HCT116 (cell line): ENCODE measurements at regions not wholly inside any gene's neighbourhood (a gene's known extent, or its start where the extent isn't known, plus 50 kb on each side); places are given as distances from the start of the nearest gene placed in this dataset.

Source experiments
- ATAC-seq: fragments of 200-7000 bp; cut with Tn5 transposase; 2 replicates; pipeline ENCODE4 v1.9.1; 2020; ENCODE audit warnings: mild to moderate bottlenecking, moderate library complexity
- BruUV-seq: library from RNA; stranded (reverse); fragments of 400-500 nt; replicated peaks from 2 replicates; lab custom pipeline; 2021; lab: Mats Ljungman, UMichigan
- CTCF ChIA-PET: fragments of 300-600 bp; sonication (Branson Sonifier 250); formaldehyde crosslinking; loops from one replicate; lab custom pipeline; 2021; ENCODE audit warnings: antibody characterized with exemption; lab: Charles Lee
- POLR2A ChIA-PET: fragments of 300-600, 350-600 bp; sonication (Branson Sonifier 250); formaldehyde crosslinking; loops from one replicate; lab custom pipeline; 2021; ENCODE audit warnings: antibody characterized with exemption; lab: Charles Lee
- RAD21 ChIA-PET, 2 experiments: fragments of 300-600 bp; sonication (Branson Sonifier 250); formaldehyde crosslinking; loops; one replicate each; lab custom pipeline; 2023; ENCODE audit warnings: low total read pairs in 2 of 2; ENCODE audit not compliant: uncharacterized antibody in 2 of 2, unreplicated experiment in 2 of 2, low non-redundant PET in 1 of 2; lab: Charles Lee
- DNase-seq: peaks from one replicate; pipeline ENCODE4 v3.0.0-alpha.2; 2010; ENCODE audit warnings: low read depth, low spot score
- H2AFZ ChIP-seq: fragments of 200-600 bp; shearing (Covaris generic), sonication (generic); 2 replicates; pipeline ENCODE4 v1.6.1; 2017; ENCODE audit warnings: low read depth, mixed run types, mixed read lengths, antibody characterized with exemption, low read length; ENCODE audit not compliant: poor library complexity, severe bottlenecking
- H3K27ac ChIP-seq: 2 replicates; pipeline ENCODE4 v1.5.1; 2012; ENCODE audit warnings: low read depth, low read length
- H3K27me3 ChIP-seq: fragments of 200-600 bp; sonication (generic); 2 replicates; pipeline ENCODE4 v1.6.1; 2016; ENCODE audit warnings: mixed run types, low read length, mixed read lengths; ENCODE audit not compliant: insufficient read depth
- H3K36me3 ChIP-seq, 2 experiments: fragments of 200-500 bp in 1 of 2; fragments of 200-600 bp in 1 of 2; sonication (Bioruptor generic) in 1 of 2; sonication (generic) in 1 of 2; 2 replicates each; pipeline versions ENCODE4 v1.5.1 to v1.6.1; 2014 to 2016; ENCODE audit warnings: low read length in 2 of 2, inconsistent platforms in 1 of 2, mixed read lengths in 1 of 2, mixed run types in 1 of 2; ENCODE audit not compliant: insufficient read depth in 2 of 2, control insufficient read depth in 1 of 2
- H3K4me1 ChIP-seq, 2 experiments: fragments of 200-600 bp in 1 of 2; sonication (generic) in 1 of 2; 2 replicates each; pipeline versions ENCODE4 v1.5.1 to v1.6.1; 2012 to 2017; ENCODE audit warnings: low read length in 2 of 2, inconsistent platforms in 1 of 2, mild to moderate bottlenecking in 1 of 2, mixed read lengths in 1 of 2, mixed run types in 1 of 2, moderate library complexity in 1 of 2; ENCODE audit not compliant: insufficient read depth in 2 of 2, control insufficient read depth in 1 of 2
- H3K4me2 ChIP-seq: fragments of 200-600 bp; sonication (generic); 2 replicates; pipeline ENCODE4 v1.6.1; 2017; ENCODE audit warnings: mixed run types, low read length, mixed read lengths
- H3K4me3 ChIP-seq, 2 experiments: fragments of 200-600 bp in 1 of 2; sonication (generic) in 1 of 2; replicated peaks in 1 of 2; 2 replicates each; pipeline ENCODE4 v1.5.1; 2011 to 2016; ENCODE audit warnings: low read length in 2 of 2, control low read depth in 1 of 2, low read depth in 1 of 2, mild to moderate bottlenecking in 1 of 2, mixed read lengths in 1 of 2, mixed run types in 1 of 2
- H3K79me2 ChIP-seq: fragments of 200-600 bp; sonication (generic); 2 replicates; pipeline ENCODE4 v1.6.1; 2017; ENCODE audit warnings: mild to moderate bottlenecking, mixed run types, low read length, moderate library complexity, mixed read lengths; ENCODE audit not compliant: insufficient read depth
- H3K9ac ChIP-seq: fragments of 200-600 bp; sonication (generic); 2 replicates; pipeline ENCODE4 v1.6.1; 2016; ENCODE audit warnings: low read length, mixed read lengths
- H3K9me2 ChIP-seq: fragments of 200-600 bp; sonication (generic), shearing (Covaris generic); 2 replicates; pipeline ENCODE4 v1.6.1; 2017; ENCODE audit warnings: mixed run types, mild to moderate bottlenecking, moderate library complexity; ENCODE audit not compliant: insufficient read depth
- H3K9me3 ChIP-seq, 2 experiments: fragments of 200-500 bp in 1 of 2; fragments of 200-600 bp in 1 of 2; sonication (Bioruptor generic) in 1 of 2; sonication (generic) in 1 of 2; 2 replicates each; pipeline ENCODE4 v1.6.1; 2014 to 2017; ENCODE audit warnings: low read length in 2 of 2, mixed read lengths in 2 of 2, inconsistent platforms in 1 of 2, low read depth in 1 of 2, mild to moderate bottlenecking in 1 of 2, mixed run types in 1 of 2, moderate library complexity in 1 of 2; ENCODE audit not compliant: control insufficient read depth in 1 of 2, insufficient read depth in 1 of 2
- H4K20me1 ChIP-seq: fragments of 200-600 bp; sonication (generic), shearing (Covaris generic); 2 replicates; pipeline ENCODE4 v1.6.1; 2017; ENCODE audit warnings: mixed run types, mild to moderate bottlenecking, moderate library complexity; ENCODE audit not compliant: insufficient read depth
- CEBPB ChIP-seq: IDR thresholded peaks from 2 replicates; pipeline ENCODE4 v1.6.1; 2012; ENCODE audit warnings: low read depth
- ELF1 ChIP-seq: IDR thresholded peaks from 2 replicates; pipeline ENCODE4 v1.6.1; 2012; ENCODE audit warnings: low read depth, borderline replicate concordance
- EZH2 ChIP-seq: fragments of 200-600 bp; sonication (generic); IDR thresholded peaks from 2 replicates; pipeline ENCODE4 v1.6.1; 2017; ENCODE audit warnings: antibody characterized with exemption, mixed run types
- EZH2phosphoT487 ChIP-seq: fragments of 200-600 bp; IDR thresholded peaks from 2 replicates; pipeline ENCODE4 v1.6.1; 2018; ENCODE audit warnings: antibody characterized with exemption, borderline replicate concordance
- FOSL1 ChIP-seq: IDR thresholded peaks from 2 replicates; pipeline ENCODE4 v1.6.1; 2012; ENCODE audit warnings: low read depth
- JUND ChIP-seq: IDR thresholded peaks from 2 replicates; pipeline ENCODE4 v1.6.1; 2012
- POLR2A ChIP-seq: IDR thresholded peaks from 2 replicates; pipeline ENCODE4 v1.7.0; 2011; ENCODE audit warnings: borderline replicate concordance; ENCODE audit not compliant: insufficient read depth, insufficient read length; ENCODE audit errors: extremely low read depth
- POLR2AphosphoS5 ChIP-seq: IDR thresholded peaks from 2 replicates; pipeline ENCODE4 v1.6.1; 2011; ENCODE audit warnings: mild to moderate bottlenecking, low read depth, low read length, moderate library complexity
- SP1 ChIP-seq: IDR thresholded peaks from 2 replicates; pipeline ENCODE4 v1.6.1; 2012; ENCODE audit warnings: low read depth
- SRF ChIP-seq: IDR thresholded peaks from 2 replicates; pipeline ENCODE4 v1.6.1; 2012; ENCODE audit warnings: low read depth
- YY1 ChIP-seq: IDR thresholded peaks from 2 replicates; pipeline ENCODE4 v1.6.1; 2011; ENCODE audit warnings: low read length, low read depth, moderate library complexity, mild to moderate bottlenecking; ENCODE audit not compliant: insufficient replicate concordance; ENCODE audit errors: extremely low read depth
- ZFX ChIP-seq: fragments of 450-650 bp; IDR thresholded peaks from 2 replicates; pipeline ENCODE4 v1.6.1; 2017
- ZNF274 ChIP-seq: fragments of 200-500 bp; sonication (Bioruptor generic); IDR thresholded peaks from 2 replicates; pipeline ENCODE4 v1.6.1; 2014; ENCODE audit warnings: mild to moderate bottlenecking, low read depth, low read length, inconsistent platforms
- intact Hi-C: fragments of 100-400 bp; cut with micrococcal nuclease; formaldehyde crosslinking; loops from 2 replicates; pipeline ENCODE4 v1.10.0; 2022
- TF ChIP-seq, protein P1 (sequence below): IDR thresholded peaks from 2 replicates; pipeline ENCODE4 v1.6.1; 2012
- TF ChIP-seq, protein P2 (sequence below): IDR thresholded peaks from 2 replicates; pipeline ENCODE4 v1.6.1; 2012
- TF ChIP-seq, protein P3 (sequence below): IDR thresholded peaks from 2 replicates; pipeline ENCODE4 v1.6.1; 2012; ENCODE audit warnings: low read depth

DNA sequence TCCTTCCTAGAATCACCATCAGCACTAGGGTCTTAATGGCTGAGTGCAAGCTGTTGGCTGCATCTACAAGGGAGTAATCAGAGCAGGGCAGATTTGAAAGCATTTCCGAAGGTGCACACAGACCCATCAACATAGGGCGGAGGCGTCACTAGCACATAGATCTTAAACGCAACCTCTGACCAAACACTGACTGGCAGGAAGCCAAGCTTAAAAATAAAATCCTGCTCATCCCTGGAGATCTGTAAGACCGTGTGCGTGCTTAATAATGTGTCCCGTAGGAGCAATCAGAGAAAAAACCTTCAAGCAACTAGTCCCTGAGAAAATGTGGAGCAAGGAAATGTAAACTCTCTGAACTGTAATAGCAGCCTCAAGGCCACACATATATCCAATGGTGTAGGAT lies 470.5 kb downstream of the ETS1 start:
- POLR2A ChIA-PET = no interaction called here
- ATAC-seq (no peak), DNase-seq (no peak)
- TF ChIP-seq CEBPB = no peak
- no peak for TF ChIP-seq SP1
- TF ChIP-seq EZH2phosphoT487 = no peak
- TF ChIP-seq ELF1 = no peak
- TF ChIP-seq, protein P1, sequence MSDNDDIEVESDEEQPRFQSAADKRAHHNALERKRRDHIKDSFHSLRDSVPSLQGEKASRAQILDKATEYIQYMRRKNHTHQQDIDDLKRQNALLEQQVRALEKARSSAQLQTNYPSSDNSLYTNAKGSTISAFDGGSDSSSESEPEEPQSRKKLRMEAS = no peak
- no peaks in the 10 kb centered on the region for H3K4me1 ChIP-seq
- no peaks in the 10 kb centered on the region for H3K27me3 ChIP-seq
- no peaks in the 10 kb centered on the region for H3K9me3 ChIP-seq
- intact Hi-C loops = no loop called here
- CTCF ChIA-PET = no interaction called here
- no peaks in the 10 kb centered on the region for H3K9me2 ChIP-seq
- H3K36me3 ChIP-seq = no peaks in the 10 kb centered on the region
- no peak overlapping the region for H2AFZ ChIP-seq
- H3K79me2 ChIP-seq = no peaks in the 10 kb centered on the region
- RAD21 ChIA-PET = no interaction called here
- BruUV-seq = no TSS peak
- no peaks in the 10 kb centered on the region for H4K20me1 ChIP-seq
- no peak overlapping the region for H3K4me3 ChIP-seq
- H3K4me2 ChIP-seq = no peak overlapping the region
- no peak overlapping the region for H3K27ac ChIP-seq
- no peak overlapping the region for H3K9ac ChIP-seq

DNA sequence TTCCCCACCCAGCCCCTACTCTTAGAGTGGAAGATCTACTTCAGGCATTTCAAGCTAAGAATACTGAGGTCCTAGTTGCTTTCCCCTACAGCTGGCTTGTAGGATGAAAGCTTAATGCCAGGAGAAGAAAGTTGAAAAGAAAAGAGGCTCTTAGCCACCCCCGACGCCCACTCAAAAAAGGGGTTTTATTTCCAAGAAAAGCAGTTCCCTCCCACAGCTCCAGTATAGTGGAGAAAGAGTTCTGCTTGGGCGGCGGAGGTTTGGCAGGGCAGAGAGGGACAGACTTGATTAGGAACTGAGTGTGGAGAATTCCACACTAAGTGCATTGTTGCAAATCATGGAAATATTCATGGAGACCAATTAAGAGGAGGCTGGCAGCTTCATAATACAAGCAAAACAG lies 470.9 kb downstream of the ETS1 start:
- ChIA-PET POLR2A (no interaction called here), CTCF (no interaction called here), RAD21 (no interaction called here)
- ATAC-seq = no peak
- no peak for DNase-seq
- Histone ChIP-seq H3K36me3 (no peaks in the 10 kb centered on the region), H3K9me3 (no peaks in the 10 kb centered on the region), H2AFZ (no peak overlapping the region), H3K4me3 (no peak overlapping the region), H3K27me3 (no peaks in the 10 kb centered on the region), H3K79me2 (no peaks in the 10 kb centered on the region), H3K4me1 (no peaks in the 10 kb centered on the region), H3K27ac (no peak overlapping the region), H3K4me2 (no peak overlapping the region), H3K9me2 (no peaks in the 10 kb centered on the region), H4K20me1 (no peaks in the 10 kb centered on the region), H3K9ac (no peak overlapping the region)
- no TSS peak for BruUV-seq
- intact Hi-C loops = no loop called here
- TF ChIP-seq POLR2AphosphoS5 (no peak), ELF1 (no peak), SP1 (no peak), SRF (no peak), POLR2A (no peak), JUND (no peak), ZFX (no peak), FOSL1 (no peak), ZNF274 (no peak), EZH2 (no peak), YY1 (no peak), CEBPB (no peak)
- TF ChIP-seq, protein P2, sequence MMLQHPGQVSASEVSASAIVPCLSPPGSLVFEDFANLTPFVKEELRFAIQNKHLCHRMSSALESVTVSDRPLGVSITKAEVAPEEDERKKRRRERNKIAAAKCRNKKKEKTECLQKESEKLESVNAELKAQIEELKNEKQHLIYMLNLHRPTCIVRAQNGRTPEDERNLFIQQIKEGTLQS = no peak
- TF ChIP-seq, protein P1 = no peak
- TF ChIP-seq, protein P3, sequence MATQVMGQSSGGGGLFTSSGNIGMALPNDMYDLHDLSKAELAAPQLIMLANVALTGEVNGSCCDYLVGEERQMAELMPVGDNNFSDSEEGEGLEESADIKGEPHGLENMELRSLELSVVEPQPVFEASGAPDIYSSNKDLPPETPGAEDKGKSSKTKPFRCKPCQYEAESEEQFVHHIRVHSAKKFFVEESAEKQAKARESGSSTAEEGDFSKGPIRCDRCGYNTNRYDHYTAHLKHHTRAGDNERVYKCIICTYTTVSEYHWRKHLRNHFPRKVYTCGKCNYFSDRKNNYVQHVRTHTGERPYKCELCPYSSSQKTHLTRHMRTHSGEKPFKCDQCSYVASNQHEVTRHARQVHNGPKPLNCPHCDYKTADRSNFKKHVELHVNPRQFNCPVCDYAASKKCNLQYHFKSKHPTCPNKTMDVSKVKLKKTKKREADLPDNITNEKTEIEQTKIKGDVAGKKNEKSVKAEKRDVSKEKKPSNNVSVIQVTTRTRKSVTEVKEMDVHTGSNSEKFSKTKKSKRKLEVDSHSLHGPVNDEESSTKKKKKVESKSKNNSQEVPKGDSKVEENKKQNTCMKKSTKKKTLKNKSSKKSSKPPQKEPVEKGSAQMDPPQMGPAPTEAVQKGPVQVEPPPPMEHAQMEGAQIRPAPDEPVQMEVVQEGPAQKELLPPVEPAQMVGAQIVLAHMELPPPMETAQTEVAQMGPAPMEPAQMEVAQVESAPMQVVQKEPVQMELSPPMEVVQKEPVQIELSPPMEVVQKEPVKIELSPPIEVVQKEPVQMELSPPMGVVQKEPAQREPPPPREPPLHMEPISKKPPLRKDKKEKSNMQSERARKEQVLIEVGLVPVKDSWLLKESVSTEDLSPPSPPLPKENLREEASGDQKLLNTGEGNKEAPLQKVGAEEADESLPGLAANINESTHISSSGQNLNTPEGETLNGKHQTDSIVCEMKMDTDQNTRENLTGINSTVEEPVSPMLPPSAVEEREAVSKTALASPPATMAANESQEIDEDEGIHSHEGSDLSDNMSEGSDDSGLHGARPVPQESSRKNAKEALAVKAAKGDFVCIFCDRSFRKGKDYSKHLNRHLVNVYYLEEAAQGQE = no peak
